ENCODE measurements at regions not wholly inside any gene's neighbourhood (a gene's known extent, or its start where the extent isn't known, plus 50 kb on each side); places are given as distances from the start of the nearest gene placed in this dataset.

- TF ChIP-seq SP1 (IDR thresholded peaks at IDR 0.05) (no peak), ELF4 (IDR thresholded peaks at IDR 0.05) (no peak), FOXA1 (IDR thresholded peaks at IDR 0.05) (no peak), SUZ12 (IDR thresholded peaks at IDR 0.05) (no peak), NFRKB (IDR thresholded peaks at IDR 0.05) (no peak), TARDBP (IDR thresholded peaks at IDR 0.05) (no peak), LEF1 (IDR thresholded peaks at IDR 0.05; ENCODE audit: borderline replicate concordance) (no peak)
Measured at GRCh38 chr2:67037655-67038054, 359.5 kb upstream of the ETAA1 start.

Measured in HEK293T (cell line).